ENCODE measurements at regions not wholly inside any gene's neighbourhood (a gene's known extent, or its start where the extent isn't known, plus 50 kb on each side); places are given as distances from the start of the nearest gene placed in this dataset.

DNA sequence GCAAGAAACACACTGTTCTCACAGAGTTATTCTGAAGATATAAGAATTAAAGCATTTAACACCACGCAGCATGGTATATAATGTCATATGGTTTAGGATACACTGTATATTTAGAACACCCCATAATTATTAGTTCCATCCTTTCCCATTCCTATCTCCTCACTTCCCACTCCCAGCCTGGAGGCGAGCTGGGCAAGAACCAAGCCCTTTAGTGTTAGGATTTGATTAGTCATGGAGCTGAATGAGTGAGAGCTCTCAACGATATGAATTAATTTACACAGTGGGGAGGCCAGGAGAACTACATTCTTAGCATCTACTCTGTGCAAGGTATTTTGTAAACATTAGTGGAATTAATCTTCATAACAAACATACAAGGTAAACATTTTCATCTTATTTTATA, 934.3 kb downstream of the DIAPH3 start:
- DNase-seq (ENCODE audit: low spot score) = no peak

DNA sequence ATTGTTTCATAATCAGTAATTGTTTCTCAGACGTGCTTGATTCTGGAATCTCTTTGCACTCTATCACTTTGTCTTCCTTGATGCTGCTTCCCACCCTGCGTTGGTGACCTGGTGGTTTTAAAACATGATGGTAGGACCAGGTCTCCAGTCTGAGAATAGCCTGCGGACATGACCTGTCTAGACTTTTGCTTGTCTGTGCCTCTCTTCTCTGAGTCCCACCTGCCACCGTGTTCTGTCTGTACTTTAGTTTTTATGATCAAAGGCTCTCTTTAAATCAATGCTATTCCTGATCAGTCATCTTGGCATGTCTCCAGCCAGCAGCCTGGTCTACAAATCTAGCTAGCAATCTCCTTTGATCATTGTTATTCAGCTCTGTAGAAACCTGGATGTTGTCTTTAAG, 933.9 kb downstream of the DIAPH3 start:
- no peak for DNase-seq (ENCODE audit: low spot score)

- peak; percentile 78 for DNase-seq (ENCODE audit: low spot score)
These were observed 933.1 kb downstream of the DIAPH3 start for GRCh38 chr13:59230484-59231264.

DNA sequence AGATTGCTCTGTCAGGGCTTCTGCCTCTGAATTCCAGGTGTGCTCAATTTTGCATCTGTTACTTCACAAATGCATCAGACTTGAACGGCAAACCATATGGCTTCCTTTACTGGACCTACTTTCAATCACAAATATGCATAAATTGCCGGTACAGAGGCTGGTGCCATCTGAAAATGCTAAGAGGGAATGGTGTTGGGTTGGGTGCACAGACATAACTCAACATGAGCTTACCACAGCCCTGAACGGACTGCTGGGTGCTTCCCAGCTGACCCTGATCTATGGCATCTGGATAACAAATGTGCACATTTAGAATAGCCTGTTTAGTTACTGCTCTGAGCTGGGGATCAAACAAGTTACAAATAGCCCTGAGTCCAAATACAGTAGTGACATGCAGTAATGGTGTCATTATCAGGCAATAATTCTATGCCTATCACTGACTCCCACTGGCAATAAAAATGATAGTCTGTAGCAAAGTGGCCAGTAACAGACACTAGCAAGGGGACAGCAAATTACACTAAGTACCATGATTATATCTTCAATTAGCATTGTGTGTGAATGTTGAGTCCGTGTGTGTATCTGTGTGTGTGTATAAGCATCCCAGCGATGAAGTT, 927.3 kb downstream of the DIAPH3 start:
- DNase-seq (ENCODE audit: low spot score) = peak; percentile 32

DNA sequence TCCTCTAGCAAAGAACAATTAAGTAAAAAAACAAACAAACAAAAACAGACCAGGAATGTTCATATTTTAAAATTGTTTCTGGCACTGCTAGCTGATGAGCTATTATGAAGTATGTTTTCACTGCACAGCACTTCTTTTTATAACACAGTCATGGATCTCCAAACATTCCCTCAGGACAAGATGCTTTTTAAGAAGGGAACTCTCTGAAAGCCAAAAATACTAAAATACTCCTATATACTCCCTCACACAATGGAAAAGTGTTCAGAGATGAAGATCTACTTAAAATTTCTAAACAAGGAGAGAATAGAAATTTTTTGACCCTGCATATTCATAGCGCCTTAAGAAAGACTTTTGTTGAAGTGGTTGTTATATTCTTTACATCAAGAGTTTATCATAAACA, 926.8 kb downstream of the DIAPH3 start:
- no peak for DNase-seq (ENCODE audit: low spot score)

- no peak for DNase-seq (ENCODE audit: low spot score)
These were observed 916.6 kb downstream of the DIAPH3 start for GRCh38 chr13:59247171-59247570.

DNA sequence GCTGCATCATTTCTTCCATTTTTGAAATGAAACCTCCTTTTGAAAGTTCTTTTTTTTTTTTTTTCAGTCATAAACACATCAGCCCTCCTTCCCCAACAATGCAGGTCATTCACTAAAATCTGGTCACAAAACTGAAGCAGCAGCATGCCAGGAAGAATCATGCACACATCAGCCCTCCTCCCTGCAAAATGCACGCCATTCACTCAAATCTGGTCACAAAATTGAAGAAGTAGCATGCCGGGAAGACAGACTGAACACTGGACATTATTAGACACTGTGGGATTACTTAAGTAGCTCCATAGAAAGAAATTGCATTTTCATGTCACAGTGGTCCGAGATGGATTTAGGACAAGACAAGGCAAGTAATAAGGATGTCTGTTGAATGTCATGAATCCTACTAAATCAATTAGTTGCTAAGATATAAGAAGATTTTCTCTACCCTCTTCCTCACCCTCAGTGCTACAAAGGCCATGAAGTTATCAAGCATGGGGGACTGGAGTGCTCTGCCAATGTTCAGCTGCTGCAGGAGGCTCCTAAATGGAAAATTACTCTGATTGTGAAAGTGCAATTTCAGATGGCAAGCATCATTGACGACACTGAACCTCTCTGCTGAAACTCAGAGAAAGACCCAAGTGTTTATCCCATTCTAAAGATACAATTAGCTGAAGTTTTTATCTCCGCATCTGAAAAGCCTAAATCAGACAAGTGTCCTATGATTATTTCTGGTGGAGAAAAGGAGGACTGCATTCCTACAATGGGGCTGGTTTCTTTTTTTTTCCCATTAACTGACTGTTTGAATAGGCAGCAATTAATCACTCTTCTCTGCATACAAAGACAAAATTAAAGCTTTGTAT, 913.2 kb downstream of the DIAPH3 start:
- peak; percentile 99 for DNase-seq (ENCODE audit: low spot score)

DNA sequence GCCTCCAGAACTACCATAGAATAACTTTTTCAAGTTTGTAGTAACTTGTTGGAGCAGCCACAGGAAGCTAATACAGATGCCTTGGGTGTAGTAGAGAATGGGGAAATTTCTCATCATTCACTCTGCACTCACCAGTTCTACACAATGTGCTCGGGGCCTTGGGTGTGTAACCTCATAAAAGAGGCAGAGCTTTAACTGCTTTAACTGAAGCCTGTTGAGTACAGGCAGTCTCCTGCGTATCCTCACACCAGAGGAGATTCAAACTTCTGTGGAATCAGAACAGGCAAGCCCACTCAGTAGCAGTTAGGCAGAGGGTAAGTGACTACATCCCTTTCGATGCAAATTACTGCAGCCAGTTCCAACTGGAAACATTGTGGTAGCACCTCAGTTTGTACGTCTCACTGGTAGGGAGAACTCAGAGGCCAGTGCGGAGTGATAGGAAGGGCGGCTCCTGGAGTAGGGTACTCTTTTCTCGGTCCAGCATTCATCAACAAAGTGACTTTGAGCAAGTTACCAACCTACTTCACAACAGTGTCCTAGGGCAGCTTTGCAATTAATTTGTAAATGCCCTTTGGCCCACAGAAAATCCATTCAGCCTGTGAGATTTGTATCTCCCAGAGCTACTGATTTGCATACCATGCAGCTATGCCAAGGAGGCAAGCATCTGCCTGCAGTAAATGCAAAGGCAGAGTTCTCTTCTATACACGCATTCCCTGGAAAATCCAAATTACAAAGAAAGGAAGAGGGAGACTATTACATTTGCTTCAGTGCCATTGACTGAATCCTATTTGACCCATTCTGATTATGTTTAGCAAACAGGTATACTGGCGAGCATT, 904.3 kb downstream of the DIAPH3 start:
- DNase-seq (ENCODE audit: low spot score) = no peak

DNA sequence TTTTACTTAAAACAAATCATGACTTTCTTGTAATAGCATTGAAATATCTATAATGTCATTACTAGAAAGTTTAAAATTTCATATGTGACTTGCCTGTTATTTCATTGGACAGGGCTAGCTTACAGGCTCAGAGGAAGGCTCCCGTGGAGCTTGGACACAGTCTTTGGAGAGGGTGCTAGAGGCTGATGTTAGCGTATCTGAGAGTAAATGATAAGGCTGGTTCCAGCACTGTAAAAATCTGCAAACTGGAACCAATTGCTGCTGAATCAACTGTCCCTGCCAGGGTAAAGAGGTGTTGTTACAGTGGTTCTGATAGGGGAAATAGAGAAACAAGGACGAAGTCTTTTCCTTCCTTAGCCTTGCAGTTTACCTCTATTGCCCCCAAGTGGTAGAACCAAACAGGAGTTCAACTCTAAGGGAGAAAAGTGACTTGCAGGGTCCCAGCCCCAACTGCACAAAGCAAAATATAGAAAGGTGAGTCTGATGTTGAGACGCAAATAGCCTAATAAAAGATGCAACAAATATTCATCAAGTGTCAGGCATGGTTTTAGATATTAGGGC, 901.7 kb downstream of the DIAPH3 start:
- peak; percentile 69 for DNase-seq (ENCODE audit: low spot score)

- peak; percentile 95 for DNase-seq (ENCODE audit: low spot score)
These were observed 900.2 kb downstream of the DIAPH3 start for GRCh38 chr13:59263531-59263930.

DNA sequence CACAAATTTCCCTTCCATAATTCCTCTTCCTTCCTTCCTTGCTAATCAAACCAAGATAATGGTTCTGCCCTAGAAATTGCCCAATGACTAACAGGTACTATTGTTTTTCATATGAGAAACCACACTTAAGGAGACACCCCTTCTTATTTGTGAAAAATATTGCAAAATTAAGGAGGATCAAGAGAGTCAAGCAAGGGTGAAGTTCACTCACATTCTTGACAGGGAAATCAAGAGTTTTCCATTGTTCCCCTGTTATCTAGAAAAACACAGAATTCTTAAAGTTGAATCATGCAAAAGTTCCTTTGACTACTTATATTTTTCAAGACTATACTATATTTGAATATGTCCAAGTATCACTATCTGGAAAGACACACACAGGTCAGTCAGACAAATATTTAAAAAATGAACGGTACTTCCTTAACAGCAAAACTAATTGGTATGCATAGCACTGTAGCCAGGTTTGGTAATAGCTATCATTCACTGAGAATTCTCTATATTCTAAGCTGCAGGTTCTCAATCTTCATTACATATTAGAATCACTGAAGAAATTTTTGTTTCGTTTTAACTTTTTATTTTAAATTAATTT, 897.2 kb downstream of the DIAPH3 start:
- DNase-seq (ENCODE audit: low spot score) = no peak

- no peak for DNase-seq (ENCODE audit: low spot score)
These were observed 894.3 kb downstream of the DIAPH3 start for GRCh38 chr13:59269476-59269875.

DNA sequence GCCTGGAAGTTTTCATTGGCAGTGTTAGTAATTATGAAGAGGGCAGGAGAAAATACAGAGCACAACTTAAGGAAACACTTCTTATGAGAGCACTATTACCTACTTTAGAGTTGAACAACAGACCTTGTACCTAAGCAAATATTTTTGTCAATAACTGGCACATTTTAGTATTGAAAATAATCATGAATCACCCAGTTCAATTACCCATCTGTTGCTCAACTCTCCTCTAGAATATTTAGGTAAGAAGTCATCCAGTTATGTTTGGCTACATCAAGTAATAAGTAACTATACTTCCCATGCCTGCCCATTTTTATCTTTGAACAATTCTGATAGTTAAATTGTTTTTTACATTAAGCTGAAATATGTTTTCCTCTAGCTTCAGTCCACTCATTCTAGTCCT, 893.4 kb downstream of the DIAPH3 start:
- no peak for DNase-seq (ENCODE audit: low spot score)

DNA sequence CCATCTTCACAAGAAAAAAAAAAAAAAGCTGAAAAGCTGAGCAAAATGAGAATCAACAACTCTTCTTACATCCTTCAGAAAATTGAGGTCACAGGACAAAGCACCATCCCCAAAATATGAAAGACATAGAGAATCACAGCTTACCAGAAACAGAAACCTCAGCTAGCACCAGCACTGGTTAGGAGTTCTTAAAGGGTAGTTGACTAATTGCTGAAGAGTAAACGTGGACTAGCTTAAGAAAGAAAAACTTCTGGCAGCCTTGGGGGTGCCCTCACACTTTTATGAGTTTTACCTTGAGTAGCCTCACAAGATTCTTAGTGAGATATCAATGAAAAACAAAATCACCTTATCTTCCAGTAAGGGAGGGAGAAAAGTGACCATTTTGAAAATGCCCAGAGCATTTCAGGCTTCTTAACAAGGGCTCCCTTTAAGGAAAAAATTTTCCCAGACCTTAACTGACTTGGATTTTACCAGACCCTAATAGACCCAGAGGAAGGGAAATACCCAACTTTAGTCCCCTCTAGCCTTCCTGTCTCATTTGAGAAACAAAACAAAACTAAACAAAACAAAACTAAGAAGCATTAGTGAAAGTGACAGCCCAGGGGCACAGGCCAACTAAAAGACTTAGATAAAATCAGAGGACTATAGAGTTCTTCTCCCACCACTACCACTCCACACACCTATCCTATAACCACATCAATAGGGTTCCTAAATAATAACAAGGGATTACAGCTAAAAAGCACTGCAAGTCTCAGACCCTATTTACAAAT, 888.6 kb downstream of the DIAPH3 start:
- DNase-seq (ENCODE audit: low spot score) = no peak

DNA sequence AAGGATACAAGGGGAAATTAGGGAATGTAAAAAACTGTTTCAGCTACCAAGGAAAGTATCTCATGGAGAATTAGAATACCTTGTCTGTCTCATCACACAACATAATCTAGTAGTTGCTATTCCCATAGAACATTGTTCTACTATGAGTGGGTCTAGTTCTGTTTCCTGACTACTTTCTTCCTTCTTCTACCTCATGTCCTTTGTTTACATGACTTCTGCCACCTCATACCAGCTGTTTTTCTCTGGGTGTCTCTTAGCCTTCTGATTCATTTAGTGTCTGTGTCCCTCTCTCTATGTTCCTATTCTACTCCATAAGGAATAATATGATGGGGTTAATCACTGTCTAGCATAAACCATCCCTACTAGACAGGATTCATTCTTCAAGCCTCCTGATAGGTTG, 887.3 kb downstream of the DIAPH3 start:
- DNase-seq (ENCODE audit: low spot score) = no peak

DNA sequence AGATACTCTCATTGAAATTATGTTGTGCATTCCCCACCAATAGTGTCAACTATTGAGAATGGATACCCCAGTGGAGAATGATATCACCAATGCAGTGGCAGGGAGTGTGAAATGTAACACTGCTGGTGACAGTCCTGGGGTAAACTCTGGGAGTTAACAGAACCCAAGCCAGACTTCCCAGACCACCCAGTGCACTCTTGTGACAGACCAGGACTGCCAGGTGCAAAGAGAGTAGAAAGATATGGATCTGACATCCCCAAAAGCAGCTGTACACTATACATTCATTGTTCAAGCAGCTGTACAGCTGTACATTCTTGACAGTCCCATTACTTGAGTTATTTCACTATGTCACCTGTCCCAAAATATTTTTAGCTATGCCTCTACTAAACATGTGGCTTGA, 886.6 kb downstream of the DIAPH3 start:
- DNase-seq (ENCODE audit: low spot score) = peak; percentile 72

DNA sequence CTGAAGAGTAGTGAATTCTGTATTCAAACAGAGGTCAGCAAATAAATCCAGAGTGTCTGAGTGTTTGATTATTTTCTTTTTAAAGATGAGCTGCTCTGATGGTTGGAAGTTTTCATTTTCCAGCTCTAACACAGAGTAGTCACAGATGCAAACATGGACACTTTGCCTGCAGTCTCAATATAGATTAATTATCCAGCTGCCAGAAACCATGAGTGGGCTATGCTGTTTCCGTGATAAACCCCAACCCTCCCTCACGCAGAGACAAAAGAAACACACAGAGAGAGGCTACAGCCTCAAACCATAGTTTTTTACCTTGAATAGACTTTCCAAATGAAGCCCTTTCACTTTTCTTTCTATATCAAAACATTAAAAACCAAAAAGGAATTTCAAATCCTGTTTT, 884.7 kb downstream of the DIAPH3 start:
- DNase-seq (ENCODE audit: low spot score) = peak; percentile 29

- no peak for DNase-seq (ENCODE audit: low spot score)
These were observed 884.2 kb downstream of the DIAPH3 start for GRCh38 chr13:59279576-59279975.

- DNase-seq (ENCODE audit: low spot score) = no peak
These were observed 883.4 kb downstream of the DIAPH3 start for GRCh38 chr13:59280297-59280696.

DNA sequence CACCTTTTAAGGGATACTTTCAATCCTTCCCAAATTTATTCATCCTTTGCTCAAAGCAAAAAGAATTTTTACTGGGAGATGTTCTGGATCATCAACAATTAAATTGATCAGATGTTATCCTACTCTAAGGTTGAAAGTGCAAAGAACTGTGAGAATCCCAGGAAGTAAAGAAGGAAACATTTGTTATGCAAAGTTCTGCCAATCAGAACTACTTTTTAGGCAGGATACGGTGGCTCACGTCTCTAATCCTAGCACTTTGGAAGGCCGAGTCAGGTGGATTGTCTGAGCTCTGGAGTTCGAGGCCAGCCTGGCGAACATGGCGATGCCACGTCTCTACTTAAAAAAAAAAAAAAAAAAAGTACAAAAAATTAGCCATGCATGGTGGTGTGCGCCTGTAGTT, 882.3 kb downstream of the DIAPH3 start:
- no peak for DNase-seq (ENCODE audit: low spot score)

All from SK-N-DZ (cell line).